Stomach (tissue), 4 donors: ENCODE measurements at regions not wholly inside any gene's neighbourhood (a gene's known extent, or its start where the extent isn't known, plus 50 kb on each side); places are given as distances from the start of the nearest gene placed in this dataset.

Experiments
- EP300 ChIP-seq: sonication (generic); formaldehyde crosslinking; IDR thresholded peaks from one replicate; pipeline ENCODE4 v1.6.1; 2017; ENCODE audit warnings: antibody characterized with exemption
- POLR2A ChIP-seq, 4 donors: fragments of 450-650 bp; IDR thresholded peaks; one replicate each; pipeline ENCODE4 v1.6.1; 2016; ENCODE audit warnings: antibody characterized with exemption in 4 of 4, control low read depth in 2 of 4, mild to moderate bottlenecking in 1 of 4, moderate library complexity in 1 of 4
- POLR2AphosphoS5 ChIP-seq, 3 donors: sonication (generic); formaldehyde crosslinking; IDR thresholded peaks; one replicate each; pipeline ENCODE4 v1.6.1; 2016; ENCODE audit warnings: antibody characterized with exemption in 3 of 3
- TF ChIP-seq, protein P1 (sequence below), 7 experiments: fragments of 450-650 bp in 4 of 7; fragments of 200-600 bp in 3 of 7; sonication (generic) in 3 of 7; IDR thresholded peaks; one replicate each; pipeline ENCODE4 v1.5.1; 2016 to 2019; ENCODE audit warnings: antibody characterized with exemption in 7 of 7, control low read depth in 2 of 7, mild to moderate bottlenecking in 1 of 7

DNA sequence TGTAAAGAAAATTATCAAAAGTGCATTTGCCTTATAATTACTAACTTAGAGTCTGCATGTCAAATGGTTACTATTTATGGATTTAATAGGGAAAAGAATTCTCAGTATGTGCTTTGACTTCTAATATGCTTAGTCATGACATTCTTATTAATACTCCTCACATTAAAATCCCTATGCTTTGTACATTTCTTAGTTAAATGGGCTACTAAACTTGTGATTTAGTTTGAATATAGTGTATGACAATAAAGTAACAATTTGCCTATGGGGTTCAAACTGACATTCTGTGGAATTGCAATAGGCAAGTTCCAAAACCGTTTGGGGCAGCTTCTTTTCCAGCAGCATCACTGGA lies 361.9 kb upstream of the TMTC1 start:
- TF ChIP-seq POLR2AphosphoS5 (IDR thresholded peaks at IDR 0.05) = no peak
- no peak for TF ChIP-seq POLR2A (IDR thresholded peaks at IDR 0.05)
- no peak for TF ChIP-seq EP300
- TF ChIP-seq, protein P1, sequence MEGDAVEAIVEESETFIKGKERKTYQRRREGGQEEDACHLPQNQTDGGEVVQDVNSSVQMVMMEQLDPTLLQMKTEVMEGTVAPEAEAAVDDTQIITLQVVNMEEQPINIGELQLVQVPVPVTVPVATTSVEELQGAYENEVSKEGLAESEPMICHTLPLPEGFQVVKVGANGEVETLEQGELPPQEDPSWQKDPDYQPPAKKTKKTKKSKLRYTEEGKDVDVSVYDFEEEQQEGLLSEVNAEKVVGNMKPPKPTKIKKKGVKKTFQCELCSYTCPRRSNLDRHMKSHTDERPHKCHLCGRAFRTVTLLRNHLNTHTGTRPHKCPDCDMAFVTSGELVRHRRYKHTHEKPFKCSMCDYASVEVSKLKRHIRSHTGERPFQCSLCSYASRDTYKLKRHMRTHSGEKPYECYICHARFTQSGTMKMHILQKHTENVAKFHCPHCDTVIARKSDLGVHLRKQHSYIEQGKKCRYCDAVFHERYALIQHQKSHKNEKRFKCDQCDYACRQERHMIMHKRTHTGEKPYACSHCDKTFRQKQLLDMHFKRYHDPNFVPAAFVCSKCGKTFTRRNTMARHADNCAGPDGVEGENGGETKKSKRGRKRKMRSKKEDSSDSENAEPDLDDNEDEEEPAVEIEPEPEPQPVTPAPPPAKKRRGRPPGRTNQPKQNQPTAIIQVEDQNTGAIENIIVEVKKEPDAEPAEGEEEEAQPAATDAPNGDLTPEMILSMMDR (IDR thresholded peaks at IDR 0.05) = no peak
